MG63 (cell line): ENCODE measurements at regions not wholly inside any gene's neighbourhood (a gene's known extent, or its start where the extent isn't known, plus 50 kb on each side); places are given as distances from the start of the nearest gene placed in this dataset.
A peak's percentile ranks its signal among the peaks of the same experiment; 100 is the strongest.
"Not testable (repeated sequence)": the region's sequence is repeated elsewhere in the genome, so short reads cannot be mapped to it uniquely, and the experiment has no call there.

Source experiments
- DNase-seq: peaks from one replicate; pipeline ENCODE4 v3.0.0-alpha.2; 2020
- H3K27me3 ChIP-seq: fragments of 250-450 bp; sonication (Bioruptor Pico); 2 replicates; pipeline ENCODE4 v1.5.1; 2020; ENCODE audit warnings: mild to moderate bottlenecking, moderate library complexity
- H3K36me3 ChIP-seq: fragments of 250-450 bp; sonication (Bioruptor Pico); 2 replicates; pipeline ENCODE4 v1.5.1; 2020; ENCODE audit warnings: mild to moderate bottlenecking, moderate library complexity
- H3K4me3 ChIP-seq: fragments of 250-450 bp; sonication (Bioruptor Pico); 2 replicates; pipeline ENCODE4 v1.5.1; 2020; ENCODE audit warnings: mild to moderate bottlenecking, moderate library complexity
- H3K9me3 ChIP-seq: fragments of 250-450 bp; sonication (Bioruptor Pico); 2 replicates; pipeline ENCODE4 v1.5.1; 2020; ENCODE audit warnings: mild to moderate bottlenecking, moderate library complexity

- Histone ChIP-seq H3K4me3 (no peak overlapping the region), H3K9me3 (peaks cover 26% of the 10 kb centered on the region), H3K36me3 (no peaks in the 10 kb centered on the region), H3K27me3 (no peaks in the 10 kb centered on the region)
- no peak for DNase-seq
These were observed 406.6 kb upstream of the CAMK1G start for GRCh38 chr1:209176866-209177430.

GRCh38 chr1:209183195-209183594 is 400.3 kb upstream of the CAMK1G start:
- no peaks in the 10 kb centered on the region for H3K27me3 ChIP-seq
- no peak for DNase-seq
- peaks cover 21% of the 10 kb centered on the region for H3K9me3 ChIP-seq
- no peaks in the 10 kb centered on the region for H3K36me3 ChIP-seq
- no peak overlapping the region for H3K4me3 ChIP-seq

- no peaks in the 10 kb centered on the region for H3K27me3 ChIP-seq
- no peak for DNase-seq
- H3K36me3 ChIP-seq, result no peaks in the 10 kb centered on the region
- H3K4me3 ChIP-seq, result no peak overlapping the region
- H3K9me3 ChIP-seq, result peaks cover 12% of the 10 kb centered on the region
These were observed 395.9 kb upstream of the CAMK1G start for GRCh38 chr1:209187589-209187988.

GRCh38 chr1:209190591-209191261 is 392.8 kb upstream of the CAMK1G start:
- peaks cover 10% of the 10 kb centered on the region for H3K9me3 ChIP-seq
- H3K27me3 ChIP-seq, result no peaks in the 10 kb centered on the region
- no peak overlapping the region for H3K4me3 ChIP-seq
- peak; percentile 69 for DNase-seq
- no peaks in the 10 kb centered on the region for H3K36me3 ChIP-seq

GRCh38 chr1:209191262-209191634 is 392.3 kb upstream of the CAMK1G start:
- H3K36me3 ChIP-seq, result no peaks in the 10 kb centered on the region
- peaks cover 15% of the 10 kb centered on the region for H3K9me3 ChIP-seq
- H3K27me3 ChIP-seq, result no peaks in the 10 kb centered on the region
- DNase-seq, result no peak
- H3K4me3 ChIP-seq, result no peak overlapping the region

GRCh38 chr1:209196140-209196539 is 387.4 kb upstream of the CAMK1G start:
- Histone ChIP-seq H3K9me3 (peaks cover 18% of the 10 kb centered on the region), H3K27me3 (no peaks in the 10 kb centered on the region), H3K4me3 (no peak overlapping the region), H3K36me3 (no peaks in the 10 kb centered on the region)
- DNase-seq, result no peak

GRCh38 chr1:209198961-209199750 is 384.4 kb upstream of the CAMK1G start:
- Histone ChIP-seq H3K4me3 (no peak overlapping the region), H3K36me3 (no peaks in the 10 kb centered on the region), H3K27me3 (no peaks in the 10 kb centered on the region), H3K9me3 (peaks cover 18% of the 10 kb centered on the region)
- no peak for DNase-seq

- Histone ChIP-seq H3K36me3 (no peaks in the 10 kb centered on the region), H3K9me3 (peaks cover 14% of the 10 kb centered on the region), H3K4me3 (no peak overlapping the region), H3K27me3 (no peaks in the 10 kb centered on the region)
- no peak for DNase-seq
These were observed 383.7 kb upstream of the CAMK1G start for GRCh38 chr1:209199822-209200221.

GRCh38 chr1:209202321-209202720 is 381.2 kb upstream of the CAMK1G start:
- not testable (repeated sequence) for DNase-seq, H3K27me3 ChIP-seq, H3K4me3 ChIP-seq, H3K9me3 ChIP-seq, H3K36me3 ChIP-seq

GRCh38 chr1:209202830-209203532 is 380.5 kb upstream of the CAMK1G start:
- Histone ChIP-seq H3K27me3 (no peaks in the 10 kb centered on the region; the same call in 1 of the 2 replicates), H3K36me3 (no peaks in the 10 kb centered on the region), H3K4me3 (no peak overlapping the region), H3K9me3 (no peaks in the 10 kb centered on the region)
- no peak for DNase-seq

- Histone ChIP-seq H3K36me3 (no peaks in the 10 kb centered on the region), H3K27me3 (peaks cover 2% of the 10 kb centered on the region; the same call in 1 of the 2 replicates), H3K9me3 (no peaks in the 10 kb centered on the region), H3K4me3 (no peak overlapping the region)
- DNase-seq, result no peak
These were observed 380.0 kb upstream of the CAMK1G start for GRCh38 chr1:209203533-209203895.

GRCh38 chr1:209205039-209205438 is 378.5 kb upstream of the CAMK1G start:
- Histone ChIP-seq H3K9me3 (no peaks in the 10 kb centered on the region), H3K27me3 (peaks cover 7% of the 10 kb centered on the region; the same call in 1 of the 2 replicates), H3K36me3 (no peaks in the 10 kb centered on the region), H3K4me3 (no peak overlapping the region)
- no peak for DNase-seq

- H3K36me3 ChIP-seq, result no peaks in the 10 kb centered on the region
- DNase-seq, result no peak
- peak overlapping the region; percentile 21 for H3K4me3 ChIP-seq
- no peaks in the 10 kb centered on the region for H3K9me3 ChIP-seq
- peaks cover 9% of the 10 kb centered on the region; the same call in 1 of the 2 replicates for H3K27me3 ChIP-seq
These were observed 376.3 kb upstream of the CAMK1G start for GRCh38 chr1:209207126-209207700.

GRCh38 chr1:209207701-209208286 is 375.7 kb upstream of the CAMK1G start:
- peaks cover 9% of the 10 kb centered on the region; the same call in 1 of the 2 replicates for H3K27me3 ChIP-seq
- peak overlapping the region; percentile 21 for H3K4me3 ChIP-seq
- H3K36me3 ChIP-seq, result no peaks in the 10 kb centered on the region
- peak; percentile 70 for DNase-seq
- no peaks in the 10 kb centered on the region for H3K9me3 ChIP-seq

- Histone ChIP-seq H3K36me3 (no peaks in the 10 kb centered on the region), H3K9me3 (no peaks in the 10 kb centered on the region), H3K4me3 (no peak overlapping the region), H3K27me3 (peaks cover 11% of the 10 kb centered on the region; the same call in 1 of the 2 replicates)
- DNase-seq, result no peak
These were observed 374.9 kb upstream of the CAMK1G start for GRCh38 chr1:209208648-209209047.

- H3K9me3 ChIP-seq, result no peaks in the 10 kb centered on the region
- no peak overlapping the region for H3K4me3 ChIP-seq
- peaks cover 7% of the 10 kb centered on the region; the same call in 1 of the 2 replicates for H3K27me3 ChIP-seq
- H3K36me3 ChIP-seq, result no peaks in the 10 kb centered on the region
- DNase-seq, result no peak
These were observed 369.5 kb upstream of the CAMK1G start for GRCh38 chr1:209213989-209214388.
